ENCODE measurements at regions not wholly inside any gene's neighbourhood (a gene's known extent, or its start where the extent isn't known, plus 50 kb on each side); places are given as distances from the start of the nearest gene placed in this dataset.

DNA sequence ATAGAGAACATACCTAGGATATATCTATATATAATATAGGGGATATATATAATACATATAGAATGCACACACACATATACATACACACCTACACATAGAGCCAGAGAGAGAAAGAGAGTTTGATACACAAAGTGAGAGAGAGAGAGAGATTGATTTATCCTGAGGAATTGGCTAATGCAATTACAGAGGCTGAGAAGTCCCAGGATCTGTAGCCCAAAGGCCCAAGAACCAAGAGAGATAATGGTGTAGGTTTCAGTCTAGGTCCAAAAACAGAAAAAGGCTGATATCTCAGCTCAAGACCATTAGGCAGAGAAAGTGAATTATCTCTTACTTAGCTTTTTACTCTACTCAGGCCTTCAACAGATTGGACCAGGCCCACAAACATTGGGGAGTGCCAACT is 715.0 kb upstream of the LCORL start:
- no peak for TF ChIP-seq ZFP30 (CRISPR knock-in tag; IDR thresholded peaks at IDR 0.05)
- ATAC-seq: no peak

DNA sequence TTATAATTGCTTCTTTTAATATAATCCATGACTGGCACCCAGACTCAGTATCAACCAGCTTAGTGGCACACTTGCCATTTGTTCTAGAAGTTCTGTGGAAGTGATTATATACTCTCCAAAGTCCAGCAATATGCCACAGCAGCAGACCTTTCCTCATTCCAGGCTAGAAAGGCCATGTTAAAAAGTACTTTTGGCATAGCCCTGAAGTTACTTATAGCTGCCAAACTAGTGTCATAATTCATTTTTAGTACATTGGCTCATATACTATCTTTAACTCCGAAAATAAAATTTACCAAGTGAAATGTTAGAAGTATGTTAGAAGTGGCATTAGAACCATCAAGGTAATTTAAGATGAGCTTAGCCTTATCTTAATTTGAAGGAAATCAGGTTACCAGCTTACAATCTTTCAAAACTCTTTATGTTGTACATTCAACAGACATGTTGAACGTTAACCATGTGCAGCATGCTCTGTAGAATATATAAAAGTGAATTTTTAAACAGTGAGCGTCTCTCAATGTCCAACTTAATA is 714.2 kb upstream of the LCORL start:
- TF ChIP-seq ZNF70 (CRISPR knock-in tag; IDR thresholded peaks at IDR 0.05): no peak
- no peak for TF ChIP-seq RARB (CRISPR knock-in tag; IDR thresholded peaks at IDR 0.05)
- TF ChIP-seq ISL1 (CRISPR knock-in tag; IDR thresholded peaks at IDR 0.05): peak; percentile 52
- TF ChIP-seq ZFP30 (CRISPR knock-in tag; IDR thresholded peaks at IDR 0.05): no peak
- no peak for TF ChIP-seq GLIS3 (CRISPR knock-in tag; IDR thresholded peaks at IDR 0.05)
- TF ChIP-seq, protein P1, sequence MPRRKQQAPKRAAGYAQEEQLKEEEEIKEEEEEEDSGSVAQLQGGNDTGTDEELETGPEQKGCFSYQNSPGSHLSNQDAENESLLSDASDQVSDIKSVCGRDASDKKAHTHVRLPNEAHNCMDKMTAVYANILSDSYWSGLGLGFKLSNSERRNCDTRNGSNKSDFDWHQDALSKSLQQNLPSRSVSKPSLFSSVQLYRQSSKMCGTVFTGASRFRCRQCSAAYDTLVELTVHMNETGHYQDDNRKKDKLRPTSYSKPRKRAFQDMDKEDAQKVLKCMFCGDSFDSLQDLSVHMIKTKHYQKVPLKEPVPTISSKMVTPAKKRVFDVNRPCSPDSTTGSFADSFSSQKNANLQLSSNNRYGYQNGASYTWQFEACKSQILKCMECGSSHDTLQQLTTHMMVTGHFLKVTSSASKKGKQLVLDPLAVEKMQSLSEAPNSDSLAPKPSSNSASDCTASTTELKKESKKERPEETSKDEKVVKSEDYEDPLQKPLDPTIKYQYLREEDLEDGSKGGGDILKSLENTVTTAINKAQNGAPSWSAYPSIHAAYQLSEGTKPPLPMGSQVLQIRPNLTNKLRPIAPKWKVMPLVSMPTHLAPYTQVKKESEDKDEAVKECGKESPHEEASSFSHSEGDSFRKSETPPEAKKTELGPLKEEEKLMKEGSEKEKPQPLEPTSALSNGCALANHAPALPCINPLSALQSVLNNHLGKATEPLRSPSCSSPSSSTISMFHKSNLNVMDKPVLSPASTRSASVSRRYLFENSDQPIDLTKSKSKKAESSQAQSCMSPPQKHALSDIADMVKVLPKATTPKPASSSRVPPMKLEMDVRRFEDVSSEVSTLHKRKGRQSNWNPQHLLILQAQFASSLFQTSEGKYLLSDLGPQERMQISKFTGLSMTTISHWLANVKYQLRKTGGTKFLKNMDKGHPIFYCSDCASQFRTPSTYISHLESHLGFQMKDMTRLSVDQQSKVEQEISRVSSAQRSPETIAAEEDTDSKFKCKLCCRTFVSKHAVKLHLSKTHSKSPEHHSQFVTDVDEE (CRISPR knock-in tag; IDR thresholded peaks at IDR 0.05): peak; percentile 33; the same call in 1 of the 2 replicates
- TF ChIP-seq TCF4 (CRISPR knock-in tag; IDR thresholded peaks at IDR 0.05; ENCODE audit: borderline replicate concordance): no peak
- peak; percentile 36 for ATAC-seq

DNA sequence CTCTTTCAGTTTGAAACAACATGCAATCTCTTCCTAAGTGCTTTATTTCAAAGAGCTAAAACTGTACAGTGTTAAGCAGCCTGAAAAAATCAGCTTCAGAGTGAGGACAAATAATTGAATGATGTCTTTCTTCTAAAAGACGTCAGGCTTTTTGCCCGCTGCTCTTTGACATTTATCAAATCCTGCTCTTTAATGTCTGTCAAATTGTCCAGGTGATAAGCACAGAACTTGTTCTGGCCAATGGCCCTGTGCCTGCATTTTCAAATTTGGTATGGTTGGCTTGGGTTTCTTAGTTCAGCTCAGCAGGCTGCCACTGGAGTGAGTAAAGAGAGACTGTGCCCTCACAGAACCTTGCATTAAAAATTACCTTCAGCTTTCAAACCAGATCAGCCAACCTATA is 712.9 kb upstream of the LCORL start:
- TF ChIP-seq, protein P2, sequence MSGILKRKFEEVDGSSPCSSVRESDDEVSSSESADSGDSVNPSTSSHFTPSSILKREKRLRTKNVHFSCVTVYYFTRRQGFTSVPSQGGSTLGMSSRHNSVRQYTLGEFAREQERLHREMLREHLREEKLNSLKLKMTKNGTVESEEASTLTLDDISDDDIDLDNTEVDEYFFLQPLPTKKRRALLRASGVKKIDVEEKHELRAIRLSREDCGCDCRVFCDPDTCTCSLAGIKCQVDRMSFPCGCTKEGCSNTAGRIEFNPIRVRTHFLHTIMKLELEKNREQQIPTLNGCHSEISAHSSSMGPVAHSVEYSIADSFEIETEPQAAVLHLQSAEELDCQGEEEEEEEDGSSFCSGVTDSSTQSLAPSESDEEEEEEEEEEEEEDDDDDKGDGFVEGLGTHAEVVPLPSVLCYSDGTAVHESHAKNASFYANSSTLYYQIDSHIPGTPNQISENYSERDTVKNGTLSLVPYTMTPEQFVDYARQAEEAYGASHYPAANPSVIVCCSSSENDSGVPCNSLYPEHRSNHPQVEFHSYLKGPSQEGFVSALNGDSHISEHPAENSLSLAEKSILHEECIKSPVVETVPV (CRISPR knock-in tag; IDR thresholded peaks at IDR 0.05): no peak
- TF ChIP-seq ARNTL (CRISPR knock-in tag; IDR thresholded peaks at IDR 0.05; ENCODE audit: borderline replicate concordance, low read depth): no peak
- no peak for TF ChIP-seq ZNF70 (CRISPR knock-in tag; IDR thresholded peaks at IDR 0.05)
- TF ChIP-seq TCF4 (CRISPR knock-in tag; IDR thresholded peaks at IDR 0.05; ENCODE audit: borderline replicate concordance): no peak
- TF ChIP-seq, protein P3, sequence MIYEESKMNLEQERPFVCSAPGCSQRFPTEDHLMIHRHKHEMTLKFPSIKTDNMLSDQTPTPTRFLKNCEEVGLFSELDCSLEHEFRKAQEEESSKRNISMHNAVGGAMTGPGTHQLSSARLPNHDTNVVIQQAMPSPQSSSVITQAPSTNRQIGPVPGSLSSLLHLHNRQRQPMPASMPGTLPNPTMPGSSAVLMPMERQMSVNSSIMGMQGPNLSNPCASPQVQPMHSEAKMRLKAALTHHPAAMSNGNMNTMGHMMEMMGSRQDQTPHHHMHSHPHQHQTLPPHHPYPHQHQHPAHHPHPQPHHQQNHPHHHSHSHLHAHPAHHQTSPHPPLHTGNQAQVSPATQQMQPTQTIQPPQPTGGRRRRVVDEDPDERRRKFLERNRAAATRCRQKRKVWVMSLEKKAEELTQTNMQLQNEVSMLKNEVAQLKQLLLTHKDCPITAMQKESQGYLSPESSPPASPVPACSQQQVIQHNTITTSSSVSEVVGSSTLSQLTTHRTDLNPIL (CRISPR knock-in tag; IDR thresholded peaks at IDR 0.05; ENCODE audit: low read depth): no peak
- TF ChIP-seq, protein P4, sequence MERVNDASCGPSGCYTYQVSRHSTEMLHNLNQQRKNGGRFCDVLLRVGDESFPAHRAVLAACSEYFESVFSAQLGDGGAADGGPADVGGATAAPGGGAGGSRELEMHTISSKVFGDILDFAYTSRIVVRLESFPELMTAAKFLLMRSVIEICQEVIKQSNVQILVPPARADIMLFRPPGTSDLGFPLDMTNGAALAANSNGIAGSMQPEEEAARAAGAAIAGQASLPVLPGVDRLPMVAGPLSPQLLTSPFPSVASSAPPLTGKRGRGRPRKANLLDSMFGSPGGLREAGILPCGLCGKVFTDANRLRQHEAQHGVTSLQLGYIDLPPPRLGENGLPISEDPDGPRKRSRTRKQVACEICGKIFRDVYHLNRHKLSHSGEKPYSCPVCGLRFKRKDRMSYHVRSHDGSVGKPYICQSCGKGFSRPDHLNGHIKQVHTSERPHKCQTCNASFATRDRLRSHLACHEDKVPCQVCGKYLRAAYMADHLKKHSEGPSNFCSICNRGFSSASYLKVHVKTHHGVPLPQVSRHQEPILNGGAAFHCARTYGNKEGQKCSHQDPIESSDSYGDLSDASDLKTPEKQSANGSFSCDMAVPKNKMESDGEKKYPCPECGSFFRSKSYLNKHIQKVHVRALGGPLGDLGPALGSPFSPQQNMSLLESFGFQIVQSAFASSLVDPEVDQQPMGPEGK (CRISPR knock-in tag; IDR thresholded peaks at IDR 0.05; ENCODE audit: borderline replicate concordance): no peak
- TF ChIP-seq ZFP30 (CRISPR knock-in tag; IDR thresholded peaks at IDR 0.05): no peak
- ATAC-seq: no peak

DNA sequence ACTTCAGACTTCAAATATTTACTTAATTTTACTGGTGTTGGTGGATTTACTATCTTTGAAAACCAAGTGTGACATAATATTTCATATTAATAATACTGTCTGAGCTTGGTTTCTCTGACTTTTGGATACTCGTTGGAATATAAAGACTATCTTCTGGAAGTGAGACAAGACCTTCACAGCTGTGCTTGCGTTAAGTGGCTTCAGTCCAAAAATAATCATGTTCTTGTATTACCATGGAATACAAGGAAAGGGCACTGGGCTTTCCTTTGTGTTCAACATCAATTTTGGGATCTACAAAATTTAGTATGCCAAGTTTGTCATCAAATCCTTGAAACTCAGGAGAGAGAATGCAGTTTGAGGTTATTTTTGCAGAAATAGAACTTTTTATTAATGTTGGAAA is 712.4 kb upstream of the LCORL start:
- ATAC-seq: no peak
- TF ChIP-seq ARNTL (CRISPR knock-in tag; IDR thresholded peaks at IDR 0.05; ENCODE audit: borderline replicate concordance, low read depth): no peak
- TF ChIP-seq, protein P5, sequence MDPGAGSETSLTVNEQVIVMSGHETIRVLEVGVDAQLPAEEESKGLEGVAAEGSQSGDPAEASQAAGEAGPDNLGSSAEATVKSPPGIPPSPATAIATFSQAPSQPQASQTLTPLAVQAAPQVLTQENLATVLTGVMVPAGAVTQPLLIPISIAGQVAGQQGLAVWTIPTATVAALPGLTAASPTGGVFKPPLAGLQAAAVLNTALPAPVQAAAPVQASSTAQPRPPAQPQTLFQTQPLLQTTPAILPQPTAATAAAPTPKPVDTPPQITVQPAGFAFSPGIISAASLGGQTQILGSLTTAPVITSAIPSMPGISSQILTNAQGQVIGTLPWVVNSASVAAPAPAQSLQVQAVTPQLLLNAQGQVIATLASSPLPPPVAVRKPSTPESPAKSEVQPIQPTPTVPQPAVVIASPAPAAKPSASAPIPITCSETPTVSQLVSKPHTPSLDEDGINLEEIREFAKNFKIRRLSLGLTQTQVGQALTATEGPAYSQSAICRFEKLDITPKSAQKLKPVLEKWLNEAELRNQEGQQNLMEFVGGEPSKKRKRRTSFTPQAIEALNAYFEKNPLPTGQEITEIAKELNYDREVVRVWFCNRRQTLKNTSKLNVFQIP (CRISPR knock-in tag; IDR thresholded peaks at IDR 0.05; ENCODE audit: borderline replicate concordance, low read depth): no peak
- no peak for TF ChIP-seq ZFP3 (CRISPR knock-in tag; IDR thresholded peaks at IDR 0.05)
- TF ChIP-seq TCF4 (CRISPR knock-in tag; IDR thresholded peaks at IDR 0.05; ENCODE audit: borderline replicate concordance): no peak
- TF ChIP-seq PPARA (CRISPR knock-in tag; IDR thresholded peaks at IDR 0.05; ENCODE audit: borderline replicate concordance): no peak
- no peak for TF ChIP-seq RARB (CRISPR knock-in tag; IDR thresholded peaks at IDR 0.05)
- TF ChIP-seq, protein P1 (CRISPR knock-in tag; IDR thresholded peaks at IDR 0.05): no peak
- TF ChIP-seq, protein P4 (CRISPR knock-in tag; IDR thresholded peaks at IDR 0.05; ENCODE audit: borderline replicate concordance): no peak
- TF ChIP-seq OSR1 (CRISPR knock-in tag; IDR thresholded peaks at IDR 0.05): no peak

All from SK-N-SH treated with all-trans-retinoic acid at 6 μM for 48 hours (cell line).